GM18907 (cell line): ENCODE measurements at regions not wholly inside any gene's neighbourhood (a gene's known extent, or its start where the extent isn't known, plus 50 kb on each side); places are given as distances from the start of the nearest gene placed in this dataset.

ENCODE experiments used
- ATAC-seq: cut with Tn5 transposase; IDR thresholded peaks from one replicate; pipeline ENCODE4 v1.9.1; 2021; ENCODE audit warnings: mild to moderate bottlenecking, moderate library complexity; ENCODE audit not compliant: unreplicated experiment

- no peak for ATAC-seq
Measured at GRCh38 chr15:77541421-77542181, 91.1 kb downstream of the LINGO1 start.

GRCh38 chr15:77540312-77541060 lies 92.2 kb downstream of the LINGO1 start:
- ATAC-seq: no peak

GRCh38 chr15:77538793-77539497 lies 93.8 kb downstream of the LINGO1 start:
- no peak for ATAC-seq

- ATAC-seq: no peak
Measured at GRCh38 chr15:77538027-77538451, 94.7 kb downstream of the LINGO1 start.

- ATAC-seq: no peak
Measured at GRCh38 chr15:77537006-77537405, 95.7 kb downstream of the LINGO1 start.

GRCh38 chr15:77535845-77536244 lies 96.9 kb downstream of the LINGO1 start:
- ATAC-seq: no peak
